Adrenal gland (tissue), 5 donors: ENCODE measurements at regions not wholly inside any gene's neighbourhood (a gene's known extent, or its start where the extent isn't known, plus 50 kb on each side); places are given as distances from the start of the nearest gene placed in this dataset.

ENCODE experiments used
- POLR2A ChIP-seq, 2 donors: fragments of 450-650 bp; IDR thresholded peaks; one replicate each; pipeline ENCODE4 v1.6.1; 2017; ENCODE audit warnings: antibody characterized with exemption in 2 of 2, mild to moderate bottlenecking in 2 of 2, moderate library complexity in 1 of 2
- TF ChIP-seq, protein P1 (sequence below), 6 experiments: fragments of 450-650 bp in 4 of 6; fragments of 200-600 bp in 2 of 6; sonication (generic) in 1 of 6; IDR thresholded peaks; 1 replicate in 5 of 6; 2 replicates in 1 of 6; pipeline versions ENCODE4 v1.5.1 to v1.8.0; 2016 to 2021; ENCODE audit warnings: antibody characterized with exemption in 6 of 6, mild to moderate bottlenecking in 2 of 6, moderate library complexity in 1 of 6
- donor health status: DM: no; HTN: no; CAD: no.

GRCh38 chr9:74125941-74126340 is 371.2 kb upstream of the RORB start:
- TF ChIP-seq, protein P1, sequence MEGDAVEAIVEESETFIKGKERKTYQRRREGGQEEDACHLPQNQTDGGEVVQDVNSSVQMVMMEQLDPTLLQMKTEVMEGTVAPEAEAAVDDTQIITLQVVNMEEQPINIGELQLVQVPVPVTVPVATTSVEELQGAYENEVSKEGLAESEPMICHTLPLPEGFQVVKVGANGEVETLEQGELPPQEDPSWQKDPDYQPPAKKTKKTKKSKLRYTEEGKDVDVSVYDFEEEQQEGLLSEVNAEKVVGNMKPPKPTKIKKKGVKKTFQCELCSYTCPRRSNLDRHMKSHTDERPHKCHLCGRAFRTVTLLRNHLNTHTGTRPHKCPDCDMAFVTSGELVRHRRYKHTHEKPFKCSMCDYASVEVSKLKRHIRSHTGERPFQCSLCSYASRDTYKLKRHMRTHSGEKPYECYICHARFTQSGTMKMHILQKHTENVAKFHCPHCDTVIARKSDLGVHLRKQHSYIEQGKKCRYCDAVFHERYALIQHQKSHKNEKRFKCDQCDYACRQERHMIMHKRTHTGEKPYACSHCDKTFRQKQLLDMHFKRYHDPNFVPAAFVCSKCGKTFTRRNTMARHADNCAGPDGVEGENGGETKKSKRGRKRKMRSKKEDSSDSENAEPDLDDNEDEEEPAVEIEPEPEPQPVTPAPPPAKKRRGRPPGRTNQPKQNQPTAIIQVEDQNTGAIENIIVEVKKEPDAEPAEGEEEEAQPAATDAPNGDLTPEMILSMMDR (IDR thresholded peaks at IDR 0.05), result no peak
- TF ChIP-seq POLR2A (IDR thresholded peaks at IDR 0.05), result no peak
